Astrocyte (in vitro differentiated cells and primary cell): ENCODE measurements at regions not wholly inside any gene's neighbourhood (a gene's known extent, or its start where the extent isn't known, plus 50 kb on each side); places are given as distances from the start of the nearest gene placed in this dataset.

Source experiments
- EZH2 ChIP-seq: IDR thresholded peaks from 2 replicates; pipeline ENCODE4 v1.6.1; 2012; ENCODE audit warnings: mild to moderate bottlenecking, low read length, inconsistent platforms; ENCODE audit not compliant: insufficient read depth
- TF ChIP-seq, protein P1 (sequence below): IDR thresholded peaks from 2 replicates; pipeline ENCODE4 v1.5.1; 2011; ENCODE audit warnings: low read depth, mild to moderate bottlenecking, inconsistent platforms, low read length, moderate library complexity; ENCODE audit not compliant: insufficient read depth

GRCh38 chr1:232409584-232409983, 220.3 kb downstream of the SIPA1L2 start:
- TF ChIP-seq, protein P1, sequence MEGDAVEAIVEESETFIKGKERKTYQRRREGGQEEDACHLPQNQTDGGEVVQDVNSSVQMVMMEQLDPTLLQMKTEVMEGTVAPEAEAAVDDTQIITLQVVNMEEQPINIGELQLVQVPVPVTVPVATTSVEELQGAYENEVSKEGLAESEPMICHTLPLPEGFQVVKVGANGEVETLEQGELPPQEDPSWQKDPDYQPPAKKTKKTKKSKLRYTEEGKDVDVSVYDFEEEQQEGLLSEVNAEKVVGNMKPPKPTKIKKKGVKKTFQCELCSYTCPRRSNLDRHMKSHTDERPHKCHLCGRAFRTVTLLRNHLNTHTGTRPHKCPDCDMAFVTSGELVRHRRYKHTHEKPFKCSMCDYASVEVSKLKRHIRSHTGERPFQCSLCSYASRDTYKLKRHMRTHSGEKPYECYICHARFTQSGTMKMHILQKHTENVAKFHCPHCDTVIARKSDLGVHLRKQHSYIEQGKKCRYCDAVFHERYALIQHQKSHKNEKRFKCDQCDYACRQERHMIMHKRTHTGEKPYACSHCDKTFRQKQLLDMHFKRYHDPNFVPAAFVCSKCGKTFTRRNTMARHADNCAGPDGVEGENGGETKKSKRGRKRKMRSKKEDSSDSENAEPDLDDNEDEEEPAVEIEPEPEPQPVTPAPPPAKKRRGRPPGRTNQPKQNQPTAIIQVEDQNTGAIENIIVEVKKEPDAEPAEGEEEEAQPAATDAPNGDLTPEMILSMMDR = no peak
- TF ChIP-seq EZH2 = no peak
